H9 (cell line): ENCODE measurements at regions not wholly inside any gene's neighbourhood (a gene's known extent, or its start where the extent isn't known, plus 50 kb on each side); places are given as distances from the start of the nearest gene placed in this dataset.

ENCODE experiments used
- DNase-seq: peaks from one replicate; pipeline ENCODE4 v3.0.0-alpha.2; 2017
- H2AFZ ChIP-seq: one replicate; pipeline ENCODE4 v1.6.1; 2013; ENCODE audit warnings: mild to moderate bottlenecking, low read length, control low read depth, moderate library complexity
- H2AK5ac ChIP-seq: 2 replicates; pipeline ENCODE4 v1.6.1; 2013; ENCODE audit warnings: low read length, control low read depth, mixed read lengths; ENCODE audit not compliant: insufficient read length
- H2BK120ac ChIP-seq: one replicate; pipeline ENCODE4 v1.6.1; 2013; ENCODE audit warnings: low read depth, mild to moderate bottlenecking, low read length, control low read depth, inconsistent platforms; ENCODE audit not compliant: poor library complexity, severe bottlenecking
- H2BK12ac ChIP-seq: 2 replicates; pipeline ENCODE4 v1.6.1; 2013; ENCODE audit warnings: low read length, control low read depth, mixed read lengths, low read depth; ENCODE audit not compliant: insufficient read length
- H2BK15ac ChIP-seq: 2 replicates; pipeline ENCODE4 v1.6.1; 2013; ENCODE audit warnings: low read depth, low read length, control low read depth
- H2BK20ac ChIP-seq: one replicate; pipeline ENCODE4 v1.6.1; 2013; ENCODE audit warnings: low read depth, mild to moderate bottlenecking, low read length, control low read depth, inconsistent platforms; ENCODE audit not compliant: poor library complexity, severe bottlenecking
- H2BK5ac ChIP-seq: 2 replicates; pipeline ENCODE4 v1.6.1; 2013; ENCODE audit warnings: low read length, control low read depth, mixed read lengths; ENCODE audit not compliant: insufficient read length
- H3K14ac ChIP-seq: 2 replicates; pipeline ENCODE4 v1.6.1; 2013; ENCODE audit warnings: low read length, control low read depth; ENCODE audit not compliant: insufficient read depth
- H3K18ac ChIP-seq: 2 replicates; pipeline ENCODE4 v1.6.1; 2013; ENCODE audit warnings: low read depth, mild to moderate bottlenecking, mixed read lengths, low read length, control low read depth; ENCODE audit not compliant: insufficient read length
- H3K23ac ChIP-seq: 2 replicates; pipeline ENCODE4 v1.6.1; 2013; ENCODE audit warnings: low read length, control low read depth, mixed read lengths, low read depth; ENCODE audit not compliant: insufficient read length
- H3K23me2 ChIP-seq: 2 replicates; pipeline ENCODE4 v1.6.1; 2013; ENCODE audit warnings: low read depth, mild to moderate bottlenecking, mixed read lengths, low read length, control low read depth; ENCODE audit not compliant: insufficient read length, poor library complexity, severe bottlenecking
- H3K27ac ChIP-seq: 2 replicates; pipeline ENCODE4 v1.5.1; 2013; ENCODE audit warnings: low read length, control low read depth, mixed read lengths, low read depth; ENCODE audit not compliant: insufficient read length
- H3K27me3 ChIP-seq: 2 replicates; pipeline ENCODE4 v1.6.1; 2013; ENCODE audit warnings: low read length, control low read depth, inconsistent platforms; ENCODE audit not compliant: insufficient read depth
- H3K4ac ChIP-seq: 2 replicates; pipeline ENCODE4 v1.6.1; 2013; ENCODE audit warnings: low read depth, mild to moderate bottlenecking, control low read depth, inconsistent platforms, low read length, moderate library complexity
- H3K4me1 ChIP-seq: 2 replicates; pipeline ENCODE4 v1.6.1; 2013; ENCODE audit warnings: low read length, control low read depth, inconsistent platforms; ENCODE audit not compliant: insufficient read depth
- H3K4me2 ChIP-seq: 2 replicates; pipeline ENCODE4 v1.6.1; 2013; ENCODE audit warnings: low read length, control low read depth, mixed read lengths; ENCODE audit not compliant: insufficient read length, insufficient read depth
- H3K56ac ChIP-seq: 2 replicates; pipeline ENCODE4 v1.6.1; 2013; ENCODE audit warnings: low read depth, mild to moderate bottlenecking, mixed read lengths, low read length, control low read depth; ENCODE audit not compliant: insufficient read length
- H3K79me1 ChIP-seq: 2 replicates; pipeline ENCODE4 v1.6.1; 2013; ENCODE audit warnings: low read depth, mild to moderate bottlenecking, moderate library complexity, low read length, control low read depth, inconsistent platforms; ENCODE audit not compliant: insufficient read depth, poor library complexity, severe bottlenecking
- H3K79me2 ChIP-seq: 2 replicates; pipeline ENCODE4 v1.6.1; 2013; ENCODE audit warnings: low read length, control low read depth, inconsistent platforms; ENCODE audit not compliant: insufficient read depth
- H3K9ac ChIP-seq: 2 replicates; pipeline ENCODE4 v1.6.1; 2013; ENCODE audit warnings: low read length, control low read depth, mixed read lengths; ENCODE audit not compliant: insufficient read length; ENCODE audit errors: extremely low read depth
- H3K9me3 ChIP-seq: one replicate; pipeline ENCODE4 v1.6.1; 2013; ENCODE audit warnings: low read depth, low read length, inconsistent platforms; ENCODE audit not compliant: control insufficient read depth
- H3T11ph ChIP-seq: one replicate; pipeline ENCODE4 v1.6.1; 2013; ENCODE audit warnings: mild to moderate bottlenecking, low read length, control low read depth, inconsistent platforms
- H4K20me1 ChIP-seq: one replicate; pipeline ENCODE4 v1.6.1; 2013; ENCODE audit not compliant: control insufficient read depth, insufficient read length, insufficient read depth
- H4K5ac ChIP-seq: 2 replicates; pipeline ENCODE4 v1.6.1; 2013; ENCODE audit warnings: low read depth, mild to moderate bottlenecking, mixed read lengths, low read length, control low read depth; ENCODE audit not compliant: insufficient read length
- H4K8ac ChIP-seq: replicated peaks from 2 replicates; pipeline ENCODE4 v1.6.1; 2013; ENCODE audit warnings: low read length, control low read depth, mixed read lengths, low read depth; ENCODE audit not compliant: insufficient read length
- H4K91ac ChIP-seq: 2 replicates; pipeline ENCODE4 v1.6.1; 2013; ENCODE audit warnings: low read depth, mild to moderate bottlenecking, moderate library complexity, mixed read lengths, low read length, control low read depth; ENCODE audit not compliant: insufficient read length
- H3K27ac Mint-ChIP-seq, 3 experiments: 2 replicates in 2 of 3; 3 replicates in 1 of 3; pipeline ENCODE4 v1.8.0; 2020 to 2021; ENCODE audit warnings: mixed read lengths in 3 of 3, mild to moderate bottlenecking in 1 of 3, moderate library complexity in 1 of 3
- H3K27me3 Mint-ChIP-seq: 2 replicates; pipeline ENCODE4 v1.8.0; 2021; ENCODE audit warnings: low read depth, mild to moderate bottlenecking, moderate library complexity, mixed read lengths
- H3K36me3 Mint-ChIP-seq, 3 experiments: 2 replicates in 2 of 3; 3 replicates in 1 of 3; pipeline ENCODE4 v1.8.0; 2020 to 2021; ENCODE audit warnings: low read depth in 3 of 3, mixed read lengths in 3 of 3; ENCODE audit not compliant: insufficient read depth in 1 of 3
- H3K4me1 Mint-ChIP-seq, 2 experiments: 2 replicates each; pipeline ENCODE4 v1.8.0; 2020; ENCODE audit warnings: mixed read lengths in 2 of 2
- H3K4me3 Mint-ChIP-seq, 2 experiments: 2 replicates in 1 of 2; 3 replicates in 1 of 2; pipeline ENCODE4 v1.8.0; 2020 to 2021; ENCODE audit warnings: mild to moderate bottlenecking in 2 of 2, mixed read lengths in 2 of 2, moderate library complexity in 1 of 2
- H3K9me3 Mint-ChIP-seq, 2 experiments: 2 replicates in 1 of 2; 3 replicates in 1 of 2; pipeline ENCODE4 v1.8.0; 2020; ENCODE audit warnings: mild to moderate bottlenecking in 2 of 2, mixed read lengths in 2 of 2, moderate library complexity in 1 of 2
- CTCF ChIP-seq: fragments of 200-600 bp; sonication (generic); conservative IDR thresholded peaks from 3 replicates; pipeline ENCODE4 v1.8.0; 2021; ENCODE audit warnings: antibody characterized with exemption, mild to moderate bottlenecking
- WGBS: extraction: QIAGEN DNeasy Blood & Tissue Kit; methylation state at CpG from one replicate; pipeline ENCODE4 v1.1.7; 2013; ENCODE audit warnings: missing lambda C conversion rate, low lambda C conversion rate, mixed read lengths; ENCODE audit not compliant: insufficient read length; ENCODE audit errors: extremely low coverage; 5-methylcytosine and 5-hydroxymethylcytosine counted together

- H3K9me3 ChIP-seq = no peaks in the 10 kb centered on the region
- Mint-ChIP-seq H3K4me1 (peaks cover 20 to 29% of the 10 kb centered on the region in 2 experiments), H3K36me3 (peaks cover 0 to 2% (median 0%) of the 10 kb centered on the region in 3 experiments; a peak in 2 of 7 replicates), H3K27ac (no peak overlapping the region), H3K27me3 (no peaks in the 10 kb centered on the region), H3K4me3 (no peak overlapping the region), H3K9me3 (peaks cover 2 to 5% of the 10 kb centered on the region in 2 experiments; a peak in 2 of 5 replicates)
- no peak overlapping the region for H2BK12ac ChIP-seq
- TF ChIP-seq CTCF = no peak
- no peak overlapping the region for H4K8ac ChIP-seq
- no peaks in the 10 kb centered on the region for H4K20me1 ChIP-seq
- no peak overlapping the region for H3K9ac ChIP-seq
- no peak overlapping the region for H3K14ac ChIP-seq
- no peak for DNase-seq
- H3K79me1 ChIP-seq = no peaks in the 10 kb centered on the region
- no peak overlapping the region for H3K56ac ChIP-seq
- H3K4me1 ChIP-seq = no peaks in the 10 kb centered on the region; the same call in 1 of the 2 replicates
- H2BK5ac ChIP-seq = no peak overlapping the region
- H4K91ac ChIP-seq = no peak overlapping the region
- H3T11ph ChIP-seq = no peak overlapping the region
- no peak overlapping the region for H3K23ac ChIP-seq
- H2BK120ac ChIP-seq = no peak overlapping the region
- no peaks in the 10 kb centered on the region for H3K23me2 ChIP-seq
- H4K5ac ChIP-seq = no peak overlapping the region
- H2BK15ac ChIP-seq = no peak overlapping the region
- H2BK20ac ChIP-seq = no peak overlapping the region
- no peak overlapping the region for H2AFZ ChIP-seq
- no peaks in the 10 kb centered on the region for H3K79me2 ChIP-seq
- no peak overlapping the region for H3K27ac ChIP-seq
- H3K4ac ChIP-seq = no peak overlapping the region
- WGBS = no CpG with 5 or more reads among the region's 1 CpG
- H3K18ac ChIP-seq = no peak overlapping the region
- no peaks in the 10 kb centered on the region for H3K27me3 ChIP-seq
- H3K4me2 ChIP-seq = no peak overlapping the region
- no peak overlapping the region for H2AK5ac ChIP-seq
These were observed 93.9 kb downstream of the DYRK2 start for GRCh38 chr12:67742461-67742860.
